Stimulated activated CD4-positive, alpha-beta T cell treated with anti-CD3 and anti-CD28 coated beads, Interleukin-2, amount 100 ng/mL, for 48 hours (primary cell): ENCODE measurements at regions not wholly inside any gene's neighbourhood (a gene's known extent, or its start where the extent isn't known, plus 50 kb on each side); places are given as distances from the start of the nearest gene placed in this dataset.
"Not testable (repeated sequence)": the region's sequence is repeated elsewhere in the genome, so short reads cannot be mapped to it uniquely, and the experiment has no call there.

Experiments
- DNase-seq, 2 donors: peaks; one replicate each; pipeline ENCODE4 v3.0.0-alpha.2; 2020

GRCh38 chr1:200281201-200281835, 128.5 kb downstream of the ZNF281 start:
- DNase-seq, result no peak

GRCh38 chr1:200279810-200280411, 129.9 kb downstream of the ZNF281 start:
- DNase-seq, result peak; percentile 9 to 32

GRCh38 chr1:200275816-200276453, 133.9 kb downstream of the ZNF281 start:
- DNase-seq, result no peak

GRCh38 chr1:200275415-200275814, 134.4 kb downstream of the ZNF281 start:
- DNase-seq, result no peak

- DNase-seq, result no peak
Observed at GRCh38 chr1:200274116-200274515, 135.7 kb downstream of the ZNF281 start.

- no peak for DNase-seq
Observed at GRCh38 chr1:200272481-200273068, 137.3 kb downstream of the ZNF281 start.

GRCh38 chr1:200269256-200269655, 140.6 kb downstream of the ZNF281 start:
- DNase-seq, result no peak

- DNase-seq, result no peak
Observed at GRCh38 chr1:200267937-200268336, 141.9 kb downstream of the ZNF281 start.

- no peak for DNase-seq
Observed at GRCh38 chr1:200267458-200267857, 142.4 kb downstream of the ZNF281 start.

GRCh38 chr1:200266871-200267270, 143.0 kb downstream of the ZNF281 start:
- DNase-seq, result no peak

- no peak for DNase-seq
Observed at GRCh38 chr1:200265881-200266280, 144.0 kb downstream of the ZNF281 start.

- no peak for DNase-seq
Observed at GRCh38 chr1:200265104-200265503, 144.7 kb downstream of the ZNF281 start.

GRCh38 chr1:200263203-200263602, 146.6 kb downstream of the ZNF281 start:
- DNase-seq, result no peak

GRCh38 chr1:200262326-200262965, 147.4 kb downstream of the ZNF281 start:
- DNase-seq, result peak in 1 of 2 donors; percentile 10

GRCh38 chr1:200260597-200261335, 149.1 kb downstream of the ZNF281 start:
- DNase-seq, result no peak

- no peak for DNase-seq
Observed at GRCh38 chr1:200258447-200259375, 151.1 kb downstream of the ZNF281 start.

GRCh38 chr1:200257235-200257634, 152.6 kb downstream of the ZNF281 start:
- DNase-seq, result no peak

- not testable (repeated sequence) for DNase-seq
Observed at GRCh38 chr1:200254602-200255001, 155.2 kb downstream of the ZNF281 start.

- DNase-seq, result no peak
Observed at GRCh38 chr1:200253774-200254495, 155.9 kb downstream of the ZNF281 start.

GRCh38 chr1:200252531-200252930, 157.3 kb downstream of the ZNF281 start:
- DNase-seq, result no peak

- DNase-seq, result no peak
Observed at GRCh38 chr1:200250469-200250868, 159.4 kb downstream of the ZNF281 start.
